Kidney (tissue), 13 donors: ENCODE measurements at regions not wholly inside any gene's neighbourhood (a gene's known extent, or its start where the extent isn't known, plus 50 kb on each side); places are given as distances from the start of the nearest gene placed in this dataset.
"Not testable (repeated sequence)": the region's sequence is repeated elsewhere in the genome, so short reads cannot be mapped to it uniquely, and the experiment has no call there.

Source experiments
- DNase-seq, 5 donors: peaks; one replicate each; pipeline ENCODE4 v3.0.0-alpha.2; 2013 to 2020
- FAIRE-seq: peaks from 2 replicates; lab custom pipeline; 2012; peaks lifted over from hg19 to GRCh38; lab: Jason Lieb, UNC
- H3K27ac ChIP-seq, 2 donors: one replicate each; pipeline ENCODE4 v1.7.0; 2013; ENCODE audit warnings: low read depth in 2 of 2, low read length in 2 of 2, inconsistent platforms in 1 of 2
- H3K27me3 ChIP-seq: one replicate; pipeline ENCODE4 v1.7.1; 2013; ENCODE audit warnings: low read length, inconsistent platforms; ENCODE audit not compliant: control insufficient read depth, insufficient read depth
- H3K36me3 ChIP-seq, 3 donors: one replicate each; pipeline versions ENCODE4 v1.7.0 to v1.7.1; 2013; ENCODE audit warnings: low read length in 3 of 3, control low read depth in 1 of 3, inconsistent platforms in 1 of 3; ENCODE audit not compliant: insufficient read depth in 3 of 3, control insufficient read depth in 2 of 3
- H3K4me1 ChIP-seq, 3 donors: one replicate each; pipeline versions ENCODE4 v1.7.0 to v1.7.1; 2013; ENCODE audit warnings: low read length in 3 of 3, inconsistent platforms in 1 of 3, low read depth in 1 of 3; ENCODE audit not compliant: control insufficient read depth in 2 of 3, insufficient read depth in 2 of 3
- H3K4me3 ChIP-seq, 3 donors: one replicate each; pipeline versions ENCODE4 v1.7.0 to v1.8.1; 2013; ENCODE audit warnings: low read length in 3 of 3, control low read depth in 1 of 3, inconsistent platforms in 1 of 3
- H3K9ac ChIP-seq, 3 donors: one replicate each; pipeline versions ENCODE4 v1.7.0 to v1.7.1; 2013; ENCODE audit warnings: low read length in 3 of 3, control low read depth in 1 of 3, inconsistent platforms in 1 of 3
- H3K9me3 ChIP-seq, 3 donors: one replicate each; pipeline versions ENCODE4 v1.7.0 to v1.7.1; 2013; ENCODE audit warnings: low read length in 3 of 3, control low read depth in 1 of 3, inconsistent platforms in 1 of 3; ENCODE audit not compliant: control insufficient read depth in 2 of 3, insufficient read depth in 1 of 3
- intact Hi-C: fragments of 100-400 bp; cut with DNase I; formaldehyde crosslinking; loops from one replicate; pipeline ENCODE4 v1.11.1; 2022
- TF ChIP-seq, protein P1 (sequence below): IDR thresholded peaks from 3 replicates; pipeline ENCODE4 v1.5.1; 2012; ENCODE audit warnings: mild to moderate bottlenecking, moderate library complexity, borderline replicate concordance; ENCODE audit not compliant: insufficient read depth; ENCODE audit errors: extremely low read depth
- donor health status: control.
- donor health status: control.
- donor health status: control.
- donor health status: control.
- donor health status: control.
- donor health status: DM: yes; HTN: yes; CAD: no.
- donor health status: Normal renal cell carcinoma (clear cell type).

DNA sequence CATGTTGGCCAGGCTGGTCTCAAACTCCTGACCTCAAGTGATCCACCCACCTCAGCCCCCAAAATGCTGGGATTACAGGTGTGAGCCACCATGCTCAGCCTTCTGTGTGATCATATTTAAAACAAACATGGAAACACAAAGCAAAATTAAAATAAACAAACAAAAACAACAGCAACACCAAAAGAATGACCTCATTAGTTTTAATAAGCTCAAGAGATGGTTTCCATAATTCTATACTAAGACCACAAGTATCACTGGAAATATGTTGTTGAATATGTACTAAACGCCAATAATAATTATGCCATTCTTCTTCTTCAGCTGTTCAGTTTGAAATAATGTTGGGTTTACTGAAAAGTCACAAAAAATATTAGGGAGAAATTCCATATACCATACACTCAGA lies 526.4 kb downstream of the LRRIQ3 start:
- Histone ChIP-seq H3K9ac (no peak overlapping the region), H3K27me3 (no peaks in the 10 kb centered on the region), H3K9me3 (no peaks in the 10 kb centered on the region), H3K4me1 (no peaks in the 10 kb centered on the region), H3K27ac (no peak overlapping the region), H3K36me3 (no peaks in the 10 kb centered on the region), H3K4me3 (no peak overlapping the region)
- FAIRE-seq (no peak), DNase-seq (no peak)
- intact Hi-C loops = no loop called here
- TF ChIP-seq, protein P1, sequence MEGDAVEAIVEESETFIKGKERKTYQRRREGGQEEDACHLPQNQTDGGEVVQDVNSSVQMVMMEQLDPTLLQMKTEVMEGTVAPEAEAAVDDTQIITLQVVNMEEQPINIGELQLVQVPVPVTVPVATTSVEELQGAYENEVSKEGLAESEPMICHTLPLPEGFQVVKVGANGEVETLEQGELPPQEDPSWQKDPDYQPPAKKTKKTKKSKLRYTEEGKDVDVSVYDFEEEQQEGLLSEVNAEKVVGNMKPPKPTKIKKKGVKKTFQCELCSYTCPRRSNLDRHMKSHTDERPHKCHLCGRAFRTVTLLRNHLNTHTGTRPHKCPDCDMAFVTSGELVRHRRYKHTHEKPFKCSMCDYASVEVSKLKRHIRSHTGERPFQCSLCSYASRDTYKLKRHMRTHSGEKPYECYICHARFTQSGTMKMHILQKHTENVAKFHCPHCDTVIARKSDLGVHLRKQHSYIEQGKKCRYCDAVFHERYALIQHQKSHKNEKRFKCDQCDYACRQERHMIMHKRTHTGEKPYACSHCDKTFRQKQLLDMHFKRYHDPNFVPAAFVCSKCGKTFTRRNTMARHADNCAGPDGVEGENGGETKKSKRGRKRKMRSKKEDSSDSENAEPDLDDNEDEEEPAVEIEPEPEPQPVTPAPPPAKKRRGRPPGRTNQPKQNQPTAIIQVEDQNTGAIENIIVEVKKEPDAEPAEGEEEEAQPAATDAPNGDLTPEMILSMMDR = no peak

DNA sequence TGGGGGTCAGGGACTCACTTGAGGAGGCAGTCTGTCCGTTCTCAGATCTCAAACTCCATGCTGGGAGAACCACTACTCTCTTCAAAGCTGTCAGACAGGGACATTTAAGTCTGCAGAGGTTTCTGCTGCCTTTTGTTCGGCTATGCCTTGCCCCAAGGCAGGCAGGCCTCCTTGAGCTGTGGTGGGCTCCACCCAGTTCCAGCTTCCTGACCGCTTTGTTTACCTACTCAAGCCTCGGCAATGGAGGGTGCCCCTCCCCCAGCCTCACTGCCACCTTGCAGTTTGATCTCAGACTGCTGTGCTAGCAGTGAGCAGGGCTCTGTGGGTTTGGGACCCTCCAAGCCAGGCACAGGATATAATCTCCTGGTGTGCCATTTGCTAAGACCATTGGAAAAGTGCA lies 530.0 kb downstream of the LRRIQ3 start:
- intact Hi-C loops, H3K9me3 ChIP-seq, H3K36me3 ChIP-seq, H3K9ac ChIP-seq, H3K4me3 ChIP-seq, H3K27me3 ChIP-seq, H3K4me1 ChIP-seq, H3K27ac ChIP-seq, FAIRE-seq: not testable (repeated sequence)
- peak in 1 of 5 donors; percentile 27 for DNase-seq

DNA sequence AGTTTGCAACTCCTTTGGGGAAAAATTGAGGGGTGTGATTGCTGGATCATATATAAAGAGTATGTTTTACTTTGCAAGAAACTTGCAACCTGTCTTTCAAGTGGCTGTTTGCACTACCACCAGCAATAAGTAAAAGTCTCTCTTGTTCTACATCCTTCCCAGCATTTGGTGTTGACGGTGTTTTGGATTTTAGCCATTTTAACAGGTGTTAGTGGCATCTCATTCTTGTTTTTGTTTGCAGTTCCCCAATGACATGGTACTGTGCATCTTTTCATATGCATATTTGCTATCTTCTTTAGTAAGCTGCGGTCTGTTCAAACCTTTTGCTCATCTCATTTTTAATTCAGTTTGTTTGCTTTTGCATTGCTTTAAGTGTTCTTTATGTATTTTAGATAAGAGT lies 535.5 kb downstream of the LRRIQ3 start:
- Histone ChIP-seq H3K9ac (no peak overlapping the region), H3K4me3 (no peak overlapping the region), H3K27me3 (no peaks in the 10 kb centered on the region), H3K27ac (no peak overlapping the region), H3K4me1 (no peaks in the 10 kb centered on the region), H3K9me3 (peaks cover 0 to 5% (median 0%) of the 10 kb centered on the region in 3 donors), H3K36me3 (no peaks in the 10 kb centered on the region)
- FAIRE-seq = no peak
- no peak for DNase-seq
- intact Hi-C loops = no loop called here
- TF ChIP-seq, protein P1 = no peak

DNA sequence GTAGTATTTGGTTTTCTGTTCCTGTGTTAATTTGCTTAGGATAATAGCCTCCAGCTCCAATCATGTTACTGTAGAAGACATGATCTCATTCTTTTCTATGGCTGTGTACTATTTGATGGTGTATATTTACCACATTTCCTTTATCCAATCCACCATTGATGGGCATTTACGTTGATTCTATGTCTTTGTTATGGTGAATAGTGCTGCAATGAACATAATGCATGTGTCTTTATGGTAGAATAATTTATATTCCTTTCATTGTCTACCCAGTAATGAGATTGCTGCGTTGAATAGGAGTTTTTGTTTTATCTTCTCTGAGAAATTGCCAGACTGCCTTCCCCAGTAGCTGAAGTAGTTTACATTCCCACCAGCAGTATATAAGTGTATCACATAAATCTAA lies 538.8 kb downstream of the LRRIQ3 start:
- Histone ChIP-seq H3K36me3 (no peaks in the 10 kb centered on the region), H3K4me3 (no peak overlapping the region)
- FAIRE-seq = no peak

More for the DNA sequence above, 538.8 kb downstream of the LRRIQ3 start:
- Histone ChIP-seq H3K27ac (no peak overlapping the region), H3K27me3 (no peaks in the 10 kb centered on the region), H3K4me1 (no peaks in the 10 kb centered on the region), H3K9ac (no peak overlapping the region), H3K9me3 (peaks cover 0 to 5% (median 0%) of the 10 kb centered on the region in 3 donors)
- DNase-seq = no peak
- intact Hi-C loops = no loop called here
- TF ChIP-seq, protein P1 = no peak
